Choroid plexus epithelial cell (primary cell): ENCODE measurements at regions not wholly inside any gene's neighbourhood (a gene's known extent, or its start where the extent isn't known, plus 50 kb on each side); places are given as distances from the start of the nearest gene placed in this dataset.

Experiments used
- DNase-seq: peaks from one replicate; pipeline ENCODE4 v3.0.0-alpha.2; 2010; ENCODE audit warnings: low read depth
- H3K4me3 ChIP-seq: 2 replicates; pipeline ENCODE4 v1.5.1; 2011; ENCODE audit warnings: low read depth, mild to moderate bottlenecking, control low read depth, low read length, moderate library complexity
- TF ChIP-seq, protein P1 (sequence below): conservative IDR thresholded peaks from 2 replicates; pipeline ENCODE4 v1.5.1; 2011; ENCODE audit warnings: low read depth, mild to moderate bottlenecking, control low read depth, inconsistent platforms, low read length, moderate library complexity

DNA sequence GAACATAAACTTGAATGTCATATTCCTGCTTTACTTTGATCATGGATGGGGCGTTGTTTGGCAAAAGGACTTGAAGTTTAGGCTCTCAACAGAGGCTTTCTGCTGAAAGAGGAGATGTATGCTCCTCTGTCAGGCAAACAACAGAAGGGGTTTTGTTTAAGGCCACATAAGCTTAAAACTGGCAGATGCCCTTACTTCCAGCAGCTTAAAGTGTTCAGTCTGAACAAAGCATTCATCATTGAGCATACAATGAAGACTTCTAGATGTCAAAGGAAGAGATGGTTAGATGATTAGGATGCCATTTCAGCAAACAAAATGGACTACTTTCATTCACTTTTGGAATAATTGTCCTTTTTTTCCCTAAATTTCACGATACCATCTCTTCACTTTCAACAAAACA, 484.5 kb downstream of the SLITRK6 start:
- DNase-seq, result no peak
- H3K4me3 ChIP-seq, result no peak overlapping the region
- TF ChIP-seq, protein P1, sequence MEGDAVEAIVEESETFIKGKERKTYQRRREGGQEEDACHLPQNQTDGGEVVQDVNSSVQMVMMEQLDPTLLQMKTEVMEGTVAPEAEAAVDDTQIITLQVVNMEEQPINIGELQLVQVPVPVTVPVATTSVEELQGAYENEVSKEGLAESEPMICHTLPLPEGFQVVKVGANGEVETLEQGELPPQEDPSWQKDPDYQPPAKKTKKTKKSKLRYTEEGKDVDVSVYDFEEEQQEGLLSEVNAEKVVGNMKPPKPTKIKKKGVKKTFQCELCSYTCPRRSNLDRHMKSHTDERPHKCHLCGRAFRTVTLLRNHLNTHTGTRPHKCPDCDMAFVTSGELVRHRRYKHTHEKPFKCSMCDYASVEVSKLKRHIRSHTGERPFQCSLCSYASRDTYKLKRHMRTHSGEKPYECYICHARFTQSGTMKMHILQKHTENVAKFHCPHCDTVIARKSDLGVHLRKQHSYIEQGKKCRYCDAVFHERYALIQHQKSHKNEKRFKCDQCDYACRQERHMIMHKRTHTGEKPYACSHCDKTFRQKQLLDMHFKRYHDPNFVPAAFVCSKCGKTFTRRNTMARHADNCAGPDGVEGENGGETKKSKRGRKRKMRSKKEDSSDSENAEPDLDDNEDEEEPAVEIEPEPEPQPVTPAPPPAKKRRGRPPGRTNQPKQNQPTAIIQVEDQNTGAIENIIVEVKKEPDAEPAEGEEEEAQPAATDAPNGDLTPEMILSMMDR, result no peak

DNA sequence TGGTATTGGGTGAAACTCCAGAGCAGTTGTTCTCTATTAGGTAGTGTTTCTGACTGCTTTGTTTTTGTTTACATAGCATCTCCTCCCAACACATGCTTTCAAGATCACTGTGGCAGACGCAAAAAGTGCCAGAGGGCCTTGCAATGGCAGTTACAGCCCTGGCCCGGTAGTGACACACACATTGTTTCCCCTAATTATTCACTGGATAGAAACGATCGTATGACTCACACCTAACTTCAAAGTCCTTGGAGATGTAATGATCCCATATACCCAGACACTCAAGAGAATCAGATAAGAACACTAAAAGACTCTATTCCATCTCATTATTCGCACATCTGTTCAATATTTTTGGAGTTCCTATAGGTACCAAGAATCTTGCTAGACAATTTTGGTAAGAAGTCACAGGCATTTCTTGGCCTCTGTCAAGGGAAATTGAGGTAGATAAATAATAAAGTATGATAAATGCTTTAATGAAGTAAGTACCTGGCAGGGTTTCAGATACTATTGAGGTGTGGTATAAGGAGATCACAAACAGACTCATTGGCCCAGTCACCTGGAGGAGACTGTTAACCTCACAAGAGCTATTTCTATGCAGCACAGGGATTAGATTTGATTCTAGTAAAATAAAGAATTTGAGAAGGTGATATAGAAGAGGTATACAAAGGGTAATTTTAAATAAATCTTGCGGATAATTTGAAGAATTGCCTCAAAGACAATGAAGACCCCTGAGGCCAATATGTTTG, 485.3 kb downstream of the SLITRK6 start:
- peak; percentile 18 for DNase-seq
- TF ChIP-seq, protein P1, result no peak
- no peak overlapping the region for H3K4me3 ChIP-seq

DNA sequence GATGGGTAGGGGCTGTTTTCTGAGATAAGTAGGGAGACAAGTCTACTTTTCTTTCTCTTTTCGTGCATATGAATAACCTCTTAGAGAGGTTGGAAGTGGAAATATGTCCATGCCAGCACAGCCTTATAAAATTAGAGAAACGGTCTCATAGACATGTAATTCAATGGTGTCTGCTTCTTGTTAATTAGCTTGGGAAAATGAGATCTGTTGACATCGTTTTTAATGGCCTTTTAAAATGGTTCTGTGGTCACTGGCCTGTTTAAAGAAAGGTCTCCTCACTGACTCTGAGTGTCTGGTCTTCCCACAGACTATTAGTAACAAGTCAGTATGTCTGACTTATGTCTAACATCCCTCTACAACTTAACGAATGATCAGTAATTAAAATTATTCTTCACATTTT, 487.1 kb downstream of the SLITRK6 start:
- TF ChIP-seq, protein P1, result no peak
- DNase-seq, result no peak
- H3K4me3 ChIP-seq, result no peak overlapping the region

DNA sequence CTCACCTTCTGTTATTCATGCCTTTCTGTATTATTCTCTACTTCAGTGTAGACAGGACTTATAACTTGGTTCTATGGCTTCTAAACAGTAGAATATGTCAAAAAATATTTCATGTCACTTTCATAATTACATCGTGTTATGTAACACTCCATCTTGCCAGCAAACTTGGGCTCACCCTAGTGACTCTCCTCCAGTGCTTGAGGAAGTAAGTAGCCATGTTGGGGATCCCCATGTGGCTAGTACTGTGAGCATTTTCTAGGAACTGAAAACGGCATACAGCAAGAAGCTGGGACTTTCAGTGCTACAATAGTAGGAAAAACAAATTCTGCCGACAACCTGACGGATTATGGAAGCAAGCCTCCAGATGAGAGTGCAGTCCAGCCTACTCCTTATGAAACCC, 495.6 kb downstream of the SLITRK6 start:
- TF ChIP-seq, protein P1, result no peak
- no peak for DNase-seq
- no peak overlapping the region for H3K4me3 ChIP-seq

DNA sequence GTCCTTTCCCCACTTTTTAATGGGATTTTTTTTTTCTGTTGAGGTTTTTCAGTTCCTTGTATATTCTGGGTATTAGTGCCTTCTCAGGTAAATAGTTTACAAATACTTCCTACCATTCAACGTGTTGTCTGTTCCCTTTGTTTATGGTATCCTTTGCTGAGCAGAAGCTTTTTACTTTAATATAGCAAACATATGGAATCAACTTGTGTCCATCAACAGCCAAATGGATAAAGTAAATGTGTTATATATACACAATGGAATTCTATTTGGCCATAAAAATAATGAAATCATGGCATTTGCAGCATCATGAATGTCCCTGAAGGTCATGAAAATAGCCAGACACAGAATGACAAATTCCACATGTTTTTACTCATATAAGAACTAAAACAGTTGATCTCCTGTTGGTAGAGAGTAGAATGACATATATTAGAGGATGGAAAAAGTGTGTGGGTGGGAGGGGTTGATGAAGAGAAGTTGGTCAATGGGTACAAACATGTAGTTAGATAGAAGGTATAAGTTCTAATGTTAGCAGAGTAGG, 500.8 kb downstream of the SLITRK6 start:
- no peak overlapping the region for H3K4me3 ChIP-seq
- DNase-seq, result no peak
- TF ChIP-seq, protein P1, result no peak

DNA sequence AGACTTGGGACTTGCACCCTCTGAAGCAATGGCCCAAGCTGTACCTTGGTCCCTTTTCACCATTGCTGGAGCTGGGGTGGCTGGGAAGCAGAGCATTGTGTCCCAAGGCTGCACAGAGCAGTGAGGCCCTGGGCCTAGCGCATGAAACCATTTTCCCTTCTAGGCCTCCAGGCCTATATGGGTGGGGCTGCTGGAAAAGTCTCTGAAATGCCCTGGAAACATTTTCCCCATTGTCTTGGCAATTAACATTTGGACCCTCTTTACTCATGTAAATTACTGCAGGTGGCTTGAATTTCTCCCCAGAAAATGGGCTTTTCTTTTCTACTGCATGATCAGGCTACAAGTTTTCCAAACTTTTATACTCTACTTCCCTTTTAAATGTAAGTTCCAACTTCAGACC, 510.5 kb downstream of the SLITRK6 start:
- no peak for DNase-seq
- no peak overlapping the region for H3K4me3 ChIP-seq
- TF ChIP-seq, protein P1, result no peak

DNA sequence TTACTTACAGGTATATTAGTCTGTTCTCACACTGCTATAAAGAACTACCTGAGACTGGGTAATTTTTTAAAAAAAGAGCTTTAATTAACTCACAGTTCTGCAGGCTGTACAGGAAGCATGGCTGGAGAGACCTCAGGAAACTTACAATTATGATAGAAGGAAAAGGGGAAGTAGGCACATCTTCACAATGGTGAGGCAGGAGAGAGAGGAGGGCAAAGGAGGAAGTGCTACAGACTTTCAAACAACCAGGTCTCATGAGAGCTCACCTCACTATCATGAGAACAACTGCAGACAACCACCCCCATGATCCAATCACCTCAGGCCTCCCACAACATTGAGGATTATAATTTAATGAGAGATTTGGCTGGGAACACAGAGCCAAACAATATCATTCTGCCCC, 511.7 kb downstream of the SLITRK6 start:
- H3K4me3 ChIP-seq, result no peak overlapping the region
- TF ChIP-seq, protein P1, result no peak
- no peak for DNase-seq
